Astrocyte (in vitro differentiated cells and primary cell): ENCODE measurements at regions not wholly inside any gene's neighbourhood (a gene's known extent, or its start where the extent isn't known, plus 50 kb on each side); places are given as distances from the start of the nearest gene placed in this dataset.

Source experiments
- EZH2 ChIP-seq: IDR thresholded peaks from 2 replicates; pipeline ENCODE4 v1.6.1; 2012; ENCODE audit warnings: mild to moderate bottlenecking, low read length, inconsistent platforms; ENCODE audit not compliant: insufficient read depth
- TF ChIP-seq, protein P1 (sequence below): IDR thresholded peaks from 2 replicates; pipeline ENCODE4 v1.5.1; 2011; ENCODE audit warnings: low read depth, mild to moderate bottlenecking, inconsistent platforms, low read length, moderate library complexity; ENCODE audit not compliant: insufficient read depth

DNA sequence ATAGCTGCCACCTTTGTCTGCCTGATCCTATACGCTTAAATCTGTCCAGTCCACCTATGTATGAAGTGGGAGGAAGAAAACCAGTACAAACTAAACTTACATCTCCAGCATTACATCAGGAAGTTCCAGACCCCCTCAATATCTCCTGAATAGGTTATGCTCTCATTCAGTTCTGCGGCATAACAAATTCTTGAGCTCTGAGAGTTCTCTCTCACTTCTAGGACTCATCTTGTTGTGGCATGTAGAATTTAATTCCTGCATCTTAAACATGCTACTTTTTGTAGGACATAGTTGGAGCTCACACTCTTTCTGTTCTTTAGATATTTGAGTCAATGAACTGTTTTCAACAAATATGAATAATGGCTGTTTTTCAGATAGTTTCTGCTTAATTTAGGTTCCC, 662.5 kb downstream of the CDH11 start:
- TF ChIP-seq, protein P1, sequence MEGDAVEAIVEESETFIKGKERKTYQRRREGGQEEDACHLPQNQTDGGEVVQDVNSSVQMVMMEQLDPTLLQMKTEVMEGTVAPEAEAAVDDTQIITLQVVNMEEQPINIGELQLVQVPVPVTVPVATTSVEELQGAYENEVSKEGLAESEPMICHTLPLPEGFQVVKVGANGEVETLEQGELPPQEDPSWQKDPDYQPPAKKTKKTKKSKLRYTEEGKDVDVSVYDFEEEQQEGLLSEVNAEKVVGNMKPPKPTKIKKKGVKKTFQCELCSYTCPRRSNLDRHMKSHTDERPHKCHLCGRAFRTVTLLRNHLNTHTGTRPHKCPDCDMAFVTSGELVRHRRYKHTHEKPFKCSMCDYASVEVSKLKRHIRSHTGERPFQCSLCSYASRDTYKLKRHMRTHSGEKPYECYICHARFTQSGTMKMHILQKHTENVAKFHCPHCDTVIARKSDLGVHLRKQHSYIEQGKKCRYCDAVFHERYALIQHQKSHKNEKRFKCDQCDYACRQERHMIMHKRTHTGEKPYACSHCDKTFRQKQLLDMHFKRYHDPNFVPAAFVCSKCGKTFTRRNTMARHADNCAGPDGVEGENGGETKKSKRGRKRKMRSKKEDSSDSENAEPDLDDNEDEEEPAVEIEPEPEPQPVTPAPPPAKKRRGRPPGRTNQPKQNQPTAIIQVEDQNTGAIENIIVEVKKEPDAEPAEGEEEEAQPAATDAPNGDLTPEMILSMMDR = no peak
- TF ChIP-seq EZH2 = no peak
